ENCODE measurements at regions not wholly inside any gene's neighbourhood (a gene's known extent, or its start where the extent isn't known, plus 50 kb on each side); places are given as distances from the start of the nearest gene placed in this dataset.

GRCh38 chr12:58233886-58234285 is 292.5 kb downstream of the ATP23 start:
- H3K14ac ChIP-seq (replicated peaks; ENCODE audit: low read depth, low read length) = no peak overlapping the region
- no peak overlapping the region for H3K4me2 ChIP-seq (ENCODE audit: low read depth, low read length)
- BruUV-seq (replicated peaks) = no TSS peak
- no peaks in the 10 kb centered on the region for H3K36me3 ChIP-seq (ENCODE audit: control insufficient read depth, insufficient read depth, low read length)
- in situ Hi-C loops (cut with MboI; ENCODE audit: low sequenced_read_pairs) (no loop called here), dilution Hi-C loops (cut with HindIII; ENCODE audit: low sequenced_read_pairs, unreplicated experiment) (no loop called here), intact Hi-C loops (cut with micrococcal nuclease) (no loop called here)
- ChIA-PET POLR2A (ENCODE audit: unreplicated experiment) (no interaction called here), CTCF (no interaction called here)
- no peak overlapping the region for H3K9ac ChIP-seq (ENCODE audit: low read depth, low read length)
- ATAC-seq (ENCODE audit: low read depth) (no peak), DNase-seq (no peak)
- no peak overlapping the region for H2BK15ac ChIP-seq (ENCODE audit: low read depth, low read length)
- no peak overlapping the region for H2BK5ac ChIP-seq (ENCODE audit: low read depth, low read length, poor library complexity, severe bottlenecking)
- no peak overlapping the region for H3K27ac ChIP-seq (ENCODE audit: insufficient read depth, low read length)
- no peak overlapping the region for H2BK20ac ChIP-seq (ENCODE audit: low read depth, low read length)
- no peak overlapping the region for H3K56ac ChIP-seq (ENCODE audit: extremely low read depth, insufficient read depth, low read length)
- no peak overlapping the region for H2BK120ac ChIP-seq (ENCODE audit: low read depth, low read length)
- no peak overlapping the region for H3K4me3 ChIP-seq (ENCODE audit: insufficient read depth, low read depth, low read length)
- WGBS, 2 experiments (ENCODE audit: extremely low coverage in 2 of 2, insufficient read length in 1 of 2) = 83% methylated on average over 1 of the region's 2 CpGs; no CpG with 5 or more reads in 1 of the 2 experiments
- H2AFZ ChIP-seq (replicated peaks; ENCODE audit: low read length, poor library complexity) = no peak overlapping the region
- no peak overlapping the region for H3K18ac ChIP-seq (ENCODE audit: low read depth, low read length)
- no peak overlapping the region for H4K91ac ChIP-seq (ENCODE audit: insufficient read depth, low read depth, low read length)
- H4K8ac ChIP-seq (ENCODE audit: low read depth in 2 of 2, low read length in 2 of 2) = no peak overlapping the region
- H3K9me1 ChIP-seq (ENCODE audit: insufficient read depth, low read length) = peaks cover 3% of the 10 kb centered on the region; the same call in 1 of the 2 replicates
- H2AK5ac ChIP-seq (ENCODE audit: low read depth, low read length) = no peak overlapping the region
- H3K27me3 ChIP-seq (ENCODE audit: control insufficient read depth, insufficient read depth, low read length) = no peaks in the 10 kb centered on the region; the same call in 1 of the 2 replicates
- no peaks in the 10 kb centered on the region for H3K79me1 ChIP-seq (ENCODE audit: low read depth in 1 of 2, low read length in 2 of 2)
- no peak overlapping the region for H3K23ac ChIP-seq (ENCODE audit: low read depth, low read length)
- no peak overlapping the region for H2AK9ac ChIP-seq (replicated peaks; ENCODE audit: low read depth, low read length, poor library complexity)
- TF ChIP-seq BHLHE40 (IDR thresholded peaks at IDR 0.05; ENCODE audit: low read depth, low read length) = no peak
- no peak for TF ChIP-seq RFX5 (IDR thresholded peaks at IDR 0.05; ENCODE audit: low read depth, low read length)
- no peak for TF ChIP-seq MAZ (IDR thresholded peaks at IDR 0.05; ENCODE audit: borderline replicate concordance, low read depth, low read length)
- no peak for TF ChIP-seq RCOR1 (IDR thresholded peaks at IDR 0.05; ENCODE audit: insufficient replicate concordance, low read length)
- TF ChIP-seq FOS (IDR thresholded peaks at IDR 0.05; ENCODE audit: low read depth, low read length) = no peak
- no peak for TF ChIP-seq MAFK (IDR thresholded peaks at IDR 0.05; ENCODE audit: low read depth, low read length)
- TF ChIP-seq RAD21 (IDR thresholded peaks at IDR 0.05; ENCODE audit: low read length) = no peak
- no peak for TF ChIP-seq ELK1 (IDR thresholded peaks at IDR 0.05; ENCODE audit: borderline replicate concordance, low read depth, low read length)
- TF ChIP-seq SMC3 (IDR thresholded peaks at IDR 0.05; ENCODE audit: low read depth, low read length) = no peak
- TF ChIP-seq MXI1 (IDR thresholded peaks at IDR 0.05; ENCODE audit: borderline replicate concordance, low read depth, low read length) = no peak
- no peak for TF ChIP-seq CTCF (conservative IDR thresholded peaks at IDR 0.05; ENCODE audit: low read depth, low read length)
- TF ChIP-seq NFE2L2 (IDR thresholded peaks at IDR 0.05; ENCODE audit: low read depth, low read length) = no peak
- no peak for TF ChIP-seq CEBPB (IDR thresholded peaks at IDR 0.05; ENCODE audit: low read depth, low read length)
- no peak for TF ChIP-seq USF2 (IDR thresholded peaks at IDR 0.05; ENCODE audit: low read depth, low read length)
- TF ChIP-seq CHD1 (IDR thresholded peaks at IDR 0.05; ENCODE audit: low read depth, low read length) = no peak
- no peak for TF ChIP-seq POLR2A (IDR thresholded peaks at IDR 0.05; ENCODE audit: low read depth, low read length)
- H3K4ac ChIP-seq (ENCODE audit: low read depth, low read length) = no peak overlapping the region
- no peaks in the 10 kb centered on the region for H3K9me3 ChIP-seq (ENCODE audit: control insufficient read depth, insufficient read depth, low read length)
- no peaks in the 10 kb centered on the region for H3K4me1 ChIP-seq (ENCODE audit: control insufficient read depth, insufficient read depth, low read length)
- no peak overlapping the region for H4K5ac ChIP-seq (ENCODE audit: low read depth, low read length)
- no peaks in the 10 kb centered on the region for H4K20me1 ChIP-seq (ENCODE audit: insufficient read depth, low read length)
